Middle frontal gyrus (tissue), 1 donor: ENCODE measurements at regions not wholly inside any gene's neighbourhood (a gene's known extent, or its start where the extent isn't known, plus 50 kb on each side); places are given as distances from the start of the nearest gene placed in this dataset.
"Not testable (repeated sequence)": the region's sequence is repeated elsewhere in the genome, so short reads cannot be mapped to it uniquely, and the experiment has no call there.

ENCODE experiments used
- DNase-seq: peaks from one replicate; pipeline ENCODE4 v3.0.0-alpha.2; 2015; ENCODE audit warnings: low spot score; ENCODE audit errors: extremely low spot score

DNA sequence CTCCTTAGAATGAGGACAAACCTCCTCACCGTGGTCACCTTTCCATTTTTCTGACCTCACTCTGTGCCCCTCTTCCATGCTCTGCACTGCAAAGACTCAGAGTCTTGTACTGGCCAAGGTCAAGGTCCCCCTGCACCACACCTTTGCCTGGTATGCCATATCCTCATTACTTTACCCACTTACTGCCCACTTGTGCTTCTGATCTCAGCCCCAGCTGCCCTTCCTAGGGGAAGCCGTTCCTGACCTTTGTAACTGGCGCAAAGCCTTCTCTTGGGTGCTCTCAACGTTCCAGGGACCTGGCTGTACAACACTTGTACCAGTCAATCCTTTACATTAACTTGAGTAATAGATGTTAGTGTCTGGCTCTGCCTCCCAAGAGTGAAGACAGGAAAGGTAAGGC lies 256.0 kb downstream of the SV2B start:
- no peak for DNase-seq

GRCh38 chr15:91357011-91357410 lies 257.0 kb downstream of the SV2B start:
- no peak for DNase-seq

DNA sequence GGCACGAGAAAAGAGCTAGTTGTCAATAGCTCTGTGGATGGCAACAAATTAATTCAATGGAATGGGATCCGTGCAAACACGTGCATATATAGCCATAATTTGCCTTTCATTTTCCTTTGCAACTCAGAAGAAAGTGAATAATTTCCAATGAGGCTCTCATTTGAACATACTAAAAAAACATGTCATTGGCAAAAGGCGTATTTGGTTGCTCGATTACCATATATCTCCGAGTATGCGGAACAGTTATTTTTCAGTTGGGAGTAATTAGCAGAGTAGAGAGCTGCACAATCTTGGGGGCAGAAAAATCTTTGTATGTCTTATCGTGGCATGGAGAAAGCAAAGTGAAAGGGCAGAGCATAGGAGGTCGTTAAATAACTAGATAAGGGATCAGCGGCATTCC lies 257.4 kb downstream of the SV2B start:
- DNase-seq = no peak

GRCh38 chr15:91358405-91358804 lies 258.3 kb downstream of the SV2B start:
- no peak for DNase-seq

- not testable (repeated sequence) for DNase-seq
Observed at GRCh38 chr15:91361696-91362095, 261.6 kb downstream of the SV2B start.

- no peak for DNase-seq
Observed at GRCh38 chr15:91366111-91366510, 266.1 kb downstream of the SV2B start.

DNA sequence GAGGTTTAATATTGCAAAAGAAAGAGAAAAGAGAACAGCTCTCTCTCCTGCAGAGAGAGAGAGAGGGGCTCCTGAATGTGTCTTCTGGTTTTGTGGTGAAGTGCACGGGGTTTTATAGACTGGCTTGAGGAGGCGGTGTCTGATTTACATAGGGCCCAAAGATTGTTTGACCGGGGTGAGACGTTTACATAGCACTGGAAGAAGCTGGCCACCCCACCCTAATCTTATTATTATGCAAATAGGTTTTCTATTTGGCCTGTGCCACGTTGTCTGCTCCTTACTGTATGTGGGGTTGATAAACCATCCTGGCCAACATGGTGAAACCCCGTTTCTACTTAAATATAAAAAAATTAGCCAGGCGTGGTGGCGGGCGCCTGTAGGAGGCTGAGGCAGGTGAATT lies 268.6 kb downstream of the SV2B start:
- DNase-seq = no peak

DNA sequence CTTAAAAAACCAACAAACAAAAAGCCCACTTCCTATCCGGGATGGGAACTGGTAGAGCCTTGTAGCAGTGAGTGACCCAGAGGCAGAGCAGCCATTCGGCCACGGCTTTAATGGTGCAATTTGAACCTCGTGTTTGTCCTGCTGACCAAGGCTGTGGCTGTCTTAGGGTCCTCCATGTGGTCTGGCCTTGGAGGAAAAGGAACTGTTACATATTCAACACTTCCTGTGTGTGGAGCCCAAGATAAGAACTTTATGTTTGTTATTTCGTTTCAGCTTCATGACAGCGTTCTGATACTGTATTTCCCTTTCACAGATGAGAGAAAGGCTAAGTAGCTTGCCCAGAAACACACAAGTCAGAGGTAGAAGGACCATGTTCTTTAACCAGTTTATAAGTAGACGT lies 269.8 kb downstream of the SV2B start:
- no peak for DNase-seq

DNA sequence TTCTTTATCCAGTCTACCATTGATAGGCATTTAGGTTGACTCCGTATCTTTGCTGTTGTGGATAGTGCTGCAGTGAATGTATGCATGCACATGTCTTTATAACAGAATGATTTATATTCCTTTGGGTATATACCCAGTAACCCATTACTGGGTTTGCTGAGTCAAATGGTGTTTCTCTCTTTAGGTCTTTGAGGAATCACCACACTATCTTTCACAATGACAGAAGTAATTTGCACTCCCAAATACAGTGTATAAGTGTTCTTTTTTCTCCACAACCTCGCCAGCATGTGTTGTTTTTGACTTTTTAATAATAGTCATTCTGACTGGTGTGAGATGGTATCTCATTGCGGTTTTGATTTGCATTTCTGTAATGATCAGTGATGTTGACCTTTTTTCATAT lies 271.3 kb downstream of the SV2B start:
- DNase-seq = not testable (repeated sequence)

- DNase-seq = no peak
Observed at GRCh38 chr15:91374336-91374735, 274.3 kb downstream of the SV2B start.

DNA sequence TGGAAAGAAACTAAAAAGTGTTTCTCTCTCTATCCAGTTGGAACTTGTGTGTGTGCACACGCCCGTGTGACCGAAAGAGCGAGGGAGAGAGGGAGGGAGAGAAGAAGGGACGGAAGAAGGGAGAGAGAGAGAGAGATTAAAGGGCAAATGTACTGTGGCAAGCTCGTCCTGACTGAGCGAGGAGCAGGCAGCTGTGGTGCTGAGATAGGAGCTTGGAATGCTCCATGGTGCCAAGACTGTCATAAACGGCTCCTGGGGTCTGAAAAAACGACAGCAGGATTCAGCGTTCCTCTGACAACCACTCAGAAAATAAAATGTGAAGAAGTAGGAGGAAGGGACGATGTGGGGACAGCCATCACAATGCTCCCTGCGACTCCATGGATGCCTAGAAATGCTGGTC lies 276.0 kb downstream of the SV2B start:
- no peak for DNase-seq

GRCh38 chr15:91380114-91380513 lies 280.1 kb downstream of the SV2B start:
- DNase-seq = no peak

DNA sequence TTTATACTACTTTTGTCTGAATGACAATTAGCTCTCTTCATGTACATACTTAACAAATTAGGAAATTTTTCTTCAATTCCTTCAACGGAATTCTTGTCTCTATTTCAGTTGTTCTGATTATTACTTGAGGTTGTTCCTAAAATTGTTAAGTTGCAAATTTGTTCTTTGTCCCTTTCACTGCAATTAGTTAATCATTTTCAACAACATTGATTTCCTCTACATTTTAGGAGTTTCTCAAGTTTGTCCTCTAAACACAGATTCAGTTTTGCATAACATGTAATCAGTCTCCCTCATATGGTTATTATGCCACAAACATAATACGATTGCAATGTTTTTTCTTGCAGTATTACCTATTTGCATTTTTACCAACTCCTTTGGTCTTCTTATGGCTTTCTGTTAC lies 283.5 kb downstream of the SV2B start:
- no peak for DNase-seq

DNA sequence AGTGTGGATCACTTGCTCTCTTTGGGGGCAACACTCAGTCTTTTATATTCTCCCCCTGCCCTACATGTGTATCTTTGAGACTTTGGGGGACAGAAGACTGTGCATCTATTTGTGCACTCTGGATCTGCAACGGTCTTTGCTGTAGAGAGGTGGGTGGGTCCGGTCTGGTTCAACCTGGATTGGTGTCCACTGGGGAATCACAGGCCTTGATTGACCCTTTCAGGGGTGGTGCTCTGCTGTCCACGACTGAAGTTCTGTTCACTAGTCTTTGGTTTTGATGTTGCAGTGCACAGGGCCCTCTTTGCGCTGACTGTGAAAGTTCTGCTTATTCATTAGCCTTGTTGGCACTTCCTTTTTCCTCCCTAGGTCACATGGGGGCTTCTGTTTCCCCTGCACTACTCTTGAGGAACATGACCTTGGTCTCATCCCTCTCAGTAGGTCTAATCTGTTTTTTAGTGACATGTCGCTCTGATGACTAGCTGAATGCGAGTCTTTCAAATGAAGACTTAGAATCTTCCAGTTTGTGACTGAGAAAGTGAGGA lies 284.2 kb downstream of the SV2B start:
- no peak for DNase-seq

- DNase-seq = no peak
Observed at GRCh38 chr15:91385311-91385710, 285.3 kb downstream of the SV2B start.

DNA sequence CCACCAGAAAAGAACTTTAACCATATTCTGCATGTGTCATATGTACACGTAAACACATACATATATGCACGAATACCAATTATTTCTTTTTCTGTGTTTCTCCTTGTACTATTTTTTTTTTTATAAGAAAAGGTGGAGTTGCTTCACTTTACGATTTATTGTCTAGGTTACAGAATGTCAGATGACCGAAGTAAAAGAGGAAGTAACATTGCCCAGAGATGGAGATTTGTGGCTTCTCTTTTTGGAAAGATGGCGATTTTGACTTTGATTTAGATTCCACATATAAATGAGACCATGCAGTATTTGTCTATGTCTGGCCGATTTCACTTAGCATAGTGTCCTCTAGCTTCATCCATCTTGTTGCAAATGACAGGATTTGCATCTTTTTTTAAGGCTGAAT lies 293.1 kb downstream of the SV2B start:
- DNase-seq = no peak

DNA sequence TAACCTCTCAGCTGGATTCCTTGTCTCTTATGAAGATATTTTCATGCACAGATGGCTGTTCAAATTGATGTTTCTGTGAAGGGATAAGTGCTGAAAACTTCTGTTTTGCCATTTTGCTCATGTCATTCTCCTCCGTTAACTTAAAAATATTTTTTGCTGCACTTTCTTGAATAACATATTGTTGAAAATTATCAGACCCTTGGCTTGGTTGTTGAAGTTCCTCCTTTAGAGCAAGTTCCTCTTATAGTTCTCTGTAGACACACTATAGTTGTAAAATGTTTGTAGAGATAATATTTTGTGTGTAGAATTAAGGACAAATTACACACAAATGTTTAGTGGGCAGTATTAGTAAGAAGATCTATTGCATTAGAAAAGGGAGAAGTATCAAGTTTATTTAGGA lies 300.4 kb downstream of the SV2B start:
- no peak for DNase-seq

GRCh38 chr15:91407269-91407889 lies 307.3 kb downstream of the SV2B start:
- no peak for DNase-seq

GRCh38 chr15:91408476-91409076 lies 308.5 kb downstream of the SV2B start:
- no peak for DNase-seq

DNA sequence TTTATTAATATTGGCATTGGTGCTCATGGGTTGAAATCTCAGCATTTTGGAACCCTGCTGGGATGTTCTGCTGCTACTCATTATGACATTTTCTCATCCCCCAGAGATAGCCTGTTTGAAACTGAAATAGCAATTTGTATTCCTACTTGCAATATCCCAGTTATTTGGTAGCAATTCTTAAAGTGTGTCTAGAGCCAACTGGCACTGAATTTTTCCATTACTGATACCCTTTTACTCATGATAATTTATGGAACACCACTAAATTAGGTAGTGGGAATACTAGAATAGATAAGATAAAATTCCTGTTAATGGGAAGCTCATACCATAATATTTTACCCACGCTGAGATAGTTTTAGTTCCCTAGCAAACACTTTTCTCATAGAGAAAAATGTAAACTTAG lies 309.3 kb downstream of the SV2B start:
- no peak for DNase-seq

- no peak for DNase-seq
Observed at GRCh38 chr15:91411586-91411985, 311.5 kb downstream of the SV2B start.

DNA sequence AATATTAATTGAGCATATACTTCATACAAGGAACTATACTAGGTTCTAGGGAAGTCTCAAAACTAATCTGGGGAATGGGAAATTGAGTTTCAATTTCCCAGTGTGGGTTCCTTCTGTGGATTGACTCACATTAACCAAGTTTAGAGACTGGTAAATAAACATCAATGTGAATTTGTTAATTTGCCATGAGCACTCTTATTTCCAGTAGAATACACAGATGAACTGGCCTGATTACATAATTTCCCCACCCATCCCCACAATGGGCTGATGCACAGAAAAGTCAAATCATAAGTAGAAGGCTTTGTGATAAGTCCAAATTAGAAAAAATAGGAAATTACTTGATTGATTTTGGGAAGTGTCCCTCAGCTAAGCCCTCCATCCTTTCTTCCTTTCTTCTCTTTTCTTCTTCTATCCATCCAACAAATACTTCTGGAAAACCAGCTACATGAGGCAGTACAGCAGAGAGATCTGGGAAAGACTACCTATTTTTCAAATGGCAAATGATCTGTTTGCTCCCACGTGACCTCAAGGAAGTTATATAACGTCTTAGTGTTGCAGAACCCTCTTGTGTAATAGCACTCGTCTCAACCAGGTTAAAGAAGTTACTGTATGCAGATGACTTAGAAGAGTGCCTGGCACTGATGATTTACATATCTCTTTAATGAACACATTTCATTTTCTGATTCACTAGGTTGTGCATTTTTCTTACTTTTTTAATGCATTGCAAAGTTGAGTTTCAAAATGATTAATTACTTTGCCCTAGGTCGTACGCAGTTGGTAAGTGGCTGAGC lies 312.3 kb downstream of the SV2B start:
- no peak for DNase-seq

- DNase-seq = no peak
Observed at GRCh38 chr15:91413142-91413541, 313.1 kb downstream of the SV2B start.
